Activated T-helper 1 cell treated with anti-CD3 and anti-CD28 coated beads, Interleukin-12 subunit alpha, Interleukin-12 subunit beta, Interleukin-2, Interleukin-4 antibody, amounts not matched to agents 30 ng/mL and 10 ng/mL and 1 ng/mL, durations not matched to agents 14 hours and 24 hours and 36 hours (primary cell): ENCODE measurements at regions not wholly inside any gene's neighbourhood (a gene's known extent, or its start where the extent isn't known, plus 50 kb on each side); places are given as distances from the start of the nearest gene placed in this dataset.

Source experiments
- DNase-seq: peaks from one replicate; pipeline ENCODE4 v3.0.0; 2021; ENCODE audit warnings: low spot score
- H3K27ac Mint-ChIP-seq: one replicate; pipeline ENCODE4 v1.8.0; 2021; ENCODE audit warnings: mild to moderate bottlenecking, mixed read lengths
- H3K27me3 Mint-ChIP-seq: one replicate; pipeline ENCODE4 v1.8.0; 2022; ENCODE audit warnings: mild to moderate bottlenecking, moderate library complexity, mixed read lengths; ENCODE audit not compliant: insufficient read depth
- H3K36me3 Mint-ChIP-seq: one replicate; pipeline ENCODE4 v1.8.0; 2021; ENCODE audit warnings: low read depth, mixed read lengths
- H3K4me1 Mint-ChIP-seq: one replicate; pipeline ENCODE4 v1.8.0; 2021; ENCODE audit warnings: low read depth, mixed read lengths
- H3K4me3 Mint-ChIP-seq: one replicate; pipeline ENCODE4 v1.8.0; 2021; ENCODE audit warnings: mild to moderate bottlenecking, moderate library complexity, mixed read lengths
- H3K9me3 Mint-ChIP-seq: one replicate; pipeline ENCODE4 v1.8.0; 2021; ENCODE audit warnings: mixed read lengths
- intact Hi-C: fragments of 100-400 bp; cut with micrococcal nuclease; formaldehyde crosslinking; loops from one replicate; pipeline ENCODE4 v1.15.1; 2024

DNA sequence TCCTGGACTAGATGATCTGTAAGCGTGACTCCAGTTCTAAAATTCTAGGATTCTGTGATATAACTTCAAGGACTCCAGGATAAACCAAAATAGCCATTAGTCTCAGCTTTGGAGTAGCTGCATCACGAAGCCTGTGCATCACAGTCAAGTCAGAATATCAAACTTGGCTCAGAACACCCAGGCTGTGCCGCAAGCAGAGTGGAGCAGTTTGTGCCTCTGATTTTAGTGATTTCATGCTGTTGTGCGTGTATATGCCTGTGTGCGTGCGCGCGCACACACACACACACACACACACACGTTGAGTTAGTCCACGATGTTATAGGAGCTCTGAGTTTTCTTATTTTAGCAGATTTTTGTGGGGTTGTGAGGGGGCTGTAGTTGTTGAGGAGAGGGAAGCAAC is 356.6 kb upstream of the KCNH8 start:
- no peak for DNase-seq
- H3K36me3 Mint-ChIP-seq: no peaks in the 10 kb centered on the region
- no peak overlapping the region for H3K27ac Mint-ChIP-seq
- intact Hi-C loops: loop anchor here (2.0 kb wide), 2 partner anchors 33 to 197 kb away; no protein-coding TSS in a partner anchor
- H3K27me3 Mint-ChIP-seq: peaks cover 3% of the 10 kb centered on the region
- no peaks in the 10 kb centered on the region for H3K4me1 Mint-ChIP-seq
- H3K9me3 Mint-ChIP-seq: no peaks in the 10 kb centered on the region
- no peak overlapping the region for H3K4me3 Mint-ChIP-seq

DNA sequence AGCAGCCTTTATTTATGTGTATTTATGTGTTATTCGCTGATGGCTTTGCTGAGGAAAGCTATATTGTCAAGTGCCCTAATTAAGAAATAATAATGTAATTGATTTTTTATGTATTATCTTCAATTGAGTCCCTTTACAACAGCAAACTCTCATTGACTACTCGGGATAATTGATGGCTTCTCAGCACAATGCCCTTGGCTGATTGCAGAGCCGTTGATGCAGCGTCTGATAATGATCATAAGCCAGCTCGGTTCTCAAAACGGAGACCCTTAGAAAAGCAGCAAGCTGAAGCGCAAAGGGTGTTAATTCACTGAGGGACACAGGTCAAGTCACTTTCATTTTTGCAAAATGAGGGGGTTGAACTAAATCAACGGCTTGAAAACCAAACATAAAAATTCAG is 357.1 kb upstream of the KCNH8 start:
- Mint-ChIP-seq H3K36me3 (no peaks in the 10 kb centered on the region), H3K4me3 (no peak overlapping the region), H3K9me3 (no peaks in the 10 kb centered on the region), H3K27me3 (peaks cover 3% of the 10 kb centered on the region), H3K27ac (no peak overlapping the region), H3K4me1 (no peaks in the 10 kb centered on the region)
- intact Hi-C loops: loop anchor here (2.0 kb wide), 2 partner anchors 34 to 198 kb away; no protein-coding TSS in a partner anchor
- no peak for DNase-seq

DNA sequence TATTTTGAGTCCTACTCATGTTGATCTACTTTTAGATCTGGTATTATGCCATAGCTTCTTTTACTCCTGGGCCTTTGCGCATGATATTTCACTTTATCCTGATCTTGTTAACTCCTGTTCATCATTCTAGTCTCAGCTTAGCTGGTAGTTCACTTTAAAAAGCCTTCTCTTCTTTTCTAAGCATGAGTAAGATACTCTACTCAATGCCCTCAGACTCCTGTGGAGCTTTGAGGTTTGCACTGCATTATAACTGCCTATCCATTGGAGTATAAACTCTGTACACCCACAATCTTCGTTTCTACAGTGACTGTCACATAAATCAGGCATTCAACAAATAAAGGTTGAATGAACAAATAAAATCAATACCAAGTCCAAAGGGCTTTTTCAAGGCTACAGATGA is 357.9 kb upstream of the KCNH8 start:
- H3K27me3 Mint-ChIP-seq: peaks cover 3% of the 10 kb centered on the region
- no peaks in the 10 kb centered on the region for H3K4me1 Mint-ChIP-seq
- intact Hi-C loops: loop anchor here (2.0 kb wide), 2 partner anchors 34 to 198 kb away; no protein-coding TSS in a partner anchor
- no peak overlapping the region for H3K27ac Mint-ChIP-seq
- no peaks in the 10 kb centered on the region for H3K9me3 Mint-ChIP-seq
- no peaks in the 10 kb centered on the region for H3K36me3 Mint-ChIP-seq
- no peak for DNase-seq
- no peak overlapping the region for H3K4me3 Mint-ChIP-seq

DNA sequence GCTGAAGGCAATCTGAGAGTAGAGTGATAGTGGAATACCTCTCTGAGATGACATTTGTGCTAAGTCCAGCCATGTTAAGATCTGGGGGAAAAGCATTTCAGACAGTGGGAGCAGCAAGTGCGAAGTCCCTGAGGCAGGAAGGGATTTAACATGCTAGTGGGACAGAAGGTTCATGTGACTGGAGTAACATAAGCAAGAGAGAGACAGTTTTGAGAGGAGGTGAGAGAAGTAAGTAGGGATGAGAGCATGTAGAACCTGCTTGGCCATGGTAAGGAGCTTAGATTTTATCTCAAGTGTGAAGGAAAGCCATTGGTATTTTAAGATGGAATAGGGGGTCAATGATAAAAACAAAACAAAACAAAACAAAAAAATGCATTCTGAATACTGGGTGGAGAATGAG is 358.6 kb upstream of the KCNH8 start:
- DNase-seq: no peak
- Mint-ChIP-seq H3K4me3 (no peak overlapping the region), H3K4me1 (no peaks in the 10 kb centered on the region), H3K36me3 (no peaks in the 10 kb centered on the region), H3K27me3 (peaks cover 3% of the 10 kb centered on the region), H3K27ac (peak overlapping the region; percentile 10), H3K9me3 (no peaks in the 10 kb centered on the region)
- intact Hi-C loops: loop anchor here (1.0 to 5.0 kb wide), 4 partner anchors 35 to 230 kb away; no protein-coding TSS in a partner anchor

DNA sequence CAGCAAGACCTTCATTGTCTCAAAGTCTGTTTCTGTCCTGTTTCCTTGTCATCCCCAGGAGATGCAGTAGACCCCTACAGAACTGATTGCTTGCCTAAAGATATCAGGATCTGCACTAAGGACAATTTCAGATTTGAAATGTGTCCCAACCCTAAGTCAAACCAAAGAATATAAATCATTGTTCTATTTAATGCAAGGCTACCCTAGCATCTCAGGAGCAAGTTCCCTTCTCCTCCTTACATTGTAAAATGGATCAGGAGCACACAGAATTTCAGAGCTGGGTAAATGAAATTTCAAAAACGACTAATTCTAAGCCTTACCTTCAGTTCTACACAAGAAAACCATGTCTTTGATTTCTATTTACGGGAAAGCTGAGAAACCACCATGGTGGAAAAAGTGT is 360.9 kb upstream of the KCNH8 start:
- no peak for DNase-seq
- Mint-ChIP-seq H3K27me3 (peaks cover 3% of the 10 kb centered on the region), H3K27ac (no peak overlapping the region), H3K36me3 (no peaks in the 10 kb centered on the region), H3K4me1 (peaks cover 8% of the 10 kb centered on the region), H3K4me3 (no peak overlapping the region), H3K9me3 (no peaks in the 10 kb centered on the region)
- intact Hi-C loops: loop anchor here (1.0 to 5.0 kb wide), 4 partner anchors 21 to 85 kb away; no protein-coding TSS in a partner anchor

DNA sequence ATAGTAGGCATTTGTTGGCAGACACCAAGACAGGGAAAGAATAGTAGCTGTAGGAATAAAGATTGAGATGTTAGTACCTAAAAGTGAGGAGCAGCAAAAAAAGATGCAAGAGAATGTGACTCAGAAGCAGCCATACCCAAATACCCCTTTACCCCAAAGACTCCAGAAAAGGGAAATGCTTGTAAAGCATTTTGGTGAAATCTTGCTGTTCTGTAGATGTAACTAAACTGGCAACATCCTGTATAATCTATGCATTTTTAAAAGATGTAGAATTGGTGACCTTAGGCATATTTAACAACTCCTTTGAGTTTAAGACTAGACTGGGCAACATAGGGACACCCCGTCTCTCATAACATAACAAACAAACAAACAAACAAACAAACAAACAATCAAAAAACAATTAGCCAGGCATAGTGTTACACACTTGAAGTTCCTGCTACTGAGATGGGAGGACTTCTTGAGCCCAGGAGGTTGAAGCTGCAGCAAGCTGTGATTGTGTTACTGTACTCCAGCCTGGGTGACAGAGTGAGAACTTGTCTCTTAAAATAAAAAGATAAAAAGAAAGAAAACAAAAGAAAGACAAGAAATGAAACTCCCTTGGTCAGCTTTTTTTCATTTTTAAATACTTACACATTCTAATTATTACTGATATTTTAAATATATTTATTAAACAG is 361.5 kb upstream of the KCNH8 start:
- no peak for DNase-seq
- Mint-ChIP-seq H3K27me3 (peaks cover 1% of the 10 kb centered on the region), H3K27ac (no peak overlapping the region)

DNA sequence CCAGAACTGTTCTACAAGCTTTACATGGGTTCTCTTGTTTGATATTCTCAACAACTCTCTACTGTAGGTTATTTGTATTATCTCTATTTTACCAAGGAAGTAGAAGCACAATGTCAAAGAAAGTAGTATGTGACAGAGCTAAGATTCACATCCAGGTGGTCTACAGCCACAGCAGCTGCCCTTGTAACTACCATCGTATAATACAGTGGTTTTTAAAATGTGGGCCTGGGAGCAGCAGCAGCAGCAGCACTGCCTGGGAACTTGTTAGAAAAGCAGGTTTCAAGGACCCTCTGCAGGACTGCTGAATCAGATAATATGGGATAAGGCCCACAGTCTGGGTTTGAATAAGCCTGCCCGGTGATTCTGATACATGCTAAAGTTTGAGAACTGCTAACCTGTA is 357.1 kb upstream of the SATB1 start:
- Mint-ChIP-seq H3K9me3 (no peaks in the 10 kb centered on the region), H3K4me1 (peaks cover 41% of the 10 kb centered on the region), H3K27me3 (no peaks in the 10 kb centered on the region), H3K36me3 (no peaks in the 10 kb centered on the region), H3K27ac (no peak overlapping the region), H3K4me3 (no peak overlapping the region)
- DNase-seq: no peak
- intact Hi-C loops: no loop called here

More for the DNA sequence above, 361.5 kb upstream of the KCNH8 start:
- Mint-ChIP-seq H3K4me3 (no peak overlapping the region), H3K4me1 (peaks cover 12% of the 10 kb centered on the region), H3K36me3 (no peaks in the 10 kb centered on the region), H3K9me3 (no peaks in the 10 kb centered on the region)
- intact Hi-C loops: loop anchor here (1.0 to 5.0 kb wide), 4 partner anchors 20 to 86 kb away; no protein-coding TSS in a partner anchor

DNA sequence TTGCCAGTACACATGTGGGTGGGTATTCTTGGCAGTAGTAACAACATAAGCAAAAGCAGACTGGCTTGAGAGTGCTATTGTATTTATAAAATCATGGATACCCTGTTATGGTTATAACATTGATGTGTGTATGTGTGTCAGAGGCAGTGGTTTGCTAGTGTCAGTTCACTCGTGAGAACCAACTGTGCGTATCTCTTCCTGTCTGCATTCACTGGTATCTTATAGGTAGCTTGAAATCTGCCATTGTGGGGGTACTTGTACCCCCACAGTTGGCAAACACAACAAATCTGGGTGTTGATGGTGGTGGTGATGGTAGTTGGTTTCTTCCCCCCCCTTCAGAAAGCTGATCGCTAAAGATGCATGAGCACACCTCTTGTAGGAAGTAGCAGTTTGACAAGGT is 355.8 kb upstream of the SATB1 start:
- Mint-ChIP-seq H3K4me1 (peaks cover 41% of the 10 kb centered on the region), H3K27ac (no peak overlapping the region), H3K4me3 (no peak overlapping the region), H3K36me3 (no peaks in the 10 kb centered on the region), H3K27me3 (peaks cover under 1% of the 10 kb centered on the region), H3K9me3 (no peaks in the 10 kb centered on the region)
- intact Hi-C loops: no loop called here
- DNase-seq: no peak

DNA sequence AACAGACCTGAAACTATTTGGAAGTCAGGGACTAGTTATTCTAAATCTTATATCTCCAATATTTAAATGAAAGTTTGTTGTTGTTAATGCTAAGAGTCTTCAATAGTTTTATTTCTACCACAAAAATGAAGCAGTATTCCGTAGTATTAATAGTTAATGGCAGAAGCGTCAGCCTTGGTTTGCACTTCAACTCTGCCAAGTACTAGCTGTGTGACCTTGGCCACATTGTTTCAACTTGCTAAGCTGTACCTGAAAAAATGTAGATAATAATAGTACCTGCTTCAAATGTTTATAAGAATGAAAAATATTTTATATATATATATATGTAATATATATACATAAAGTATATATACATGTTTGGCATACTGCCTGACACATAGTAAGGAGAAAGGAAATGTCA is 354.6 kb upstream of the SATB1 start:
- no peak overlapping the region for H3K27ac Mint-ChIP-seq
- no peak overlapping the region for H3K4me3 Mint-ChIP-seq
- H3K4me1 Mint-ChIP-seq: peaks cover 44% of the 10 kb centered on the region
- H3K9me3 Mint-ChIP-seq: no peaks in the 10 kb centered on the region
- intact Hi-C loops: no loop called here
- H3K27me3 Mint-ChIP-seq: peaks cover 2% of the 10 kb centered on the region
- DNase-seq: no peak
- H3K36me3 Mint-ChIP-seq: no peaks in the 10 kb centered on the region

DNA sequence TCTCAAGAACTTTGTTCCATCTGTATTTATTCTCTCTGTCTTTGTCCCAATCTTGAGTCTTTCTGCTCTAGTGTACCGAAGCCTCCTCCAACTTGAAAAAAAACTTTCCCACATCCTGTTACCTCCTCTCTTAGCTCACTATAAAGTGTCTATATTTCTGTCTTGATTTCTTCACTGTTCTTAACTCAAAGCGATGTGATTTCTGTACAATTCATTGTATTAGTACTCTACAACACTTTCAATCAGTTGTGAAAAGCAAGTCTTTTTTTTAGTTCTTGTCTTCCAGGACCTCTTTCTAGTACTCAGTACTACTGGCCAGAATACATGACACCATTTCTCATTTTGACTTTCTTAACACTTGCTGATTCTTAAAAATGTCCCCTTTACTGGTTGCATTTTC is 353.5 kb upstream of the SATB1 start:
- peaks cover 2% of the 10 kb centered on the region for H3K27me3 Mint-ChIP-seq
- peaks cover 49% of the 10 kb centered on the region for H3K4me1 Mint-ChIP-seq
- H3K9me3 Mint-ChIP-seq: no peaks in the 10 kb centered on the region
- intact Hi-C loops: no loop called here
- no peak for DNase-seq
- H3K4me3 Mint-ChIP-seq: peak overlapping the region; percentile 64
- peak overlapping the region; percentile 89 for H3K27ac Mint-ChIP-seq
- H3K36me3 Mint-ChIP-seq: no peaks in the 10 kb centered on the region

DNA sequence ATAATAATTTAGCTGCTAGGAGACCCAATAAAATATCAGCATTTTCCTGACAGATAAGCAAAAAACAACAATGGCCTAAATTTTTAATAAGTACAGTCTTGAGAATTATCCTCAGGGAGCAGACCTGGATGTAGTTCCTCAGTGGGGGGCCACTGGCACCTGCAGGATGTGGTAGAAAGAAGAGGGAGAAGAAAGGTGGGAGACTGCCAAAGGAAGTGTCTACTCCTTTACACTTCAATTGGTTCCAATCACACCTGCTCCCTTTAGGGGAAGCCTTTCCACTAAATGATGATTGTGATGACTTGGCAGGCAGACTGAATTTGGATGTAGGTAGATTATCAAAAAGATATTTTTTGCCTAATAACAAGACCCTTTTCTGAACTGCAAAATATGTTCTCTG is 353.0 kb upstream of the SATB1 start:
- Mint-ChIP-seq H3K36me3 (no peaks in the 10 kb centered on the region), H3K27me3 (peaks cover 2% of the 10 kb centered on the region), H3K4me1 (peaks cover 53% of the 10 kb centered on the region), H3K4me3 (no peak overlapping the region), H3K27ac (no peak overlapping the region), H3K9me3 (no peaks in the 10 kb centered on the region)
- intact Hi-C loops: no loop called here
- no peak for DNase-seq

DNA sequence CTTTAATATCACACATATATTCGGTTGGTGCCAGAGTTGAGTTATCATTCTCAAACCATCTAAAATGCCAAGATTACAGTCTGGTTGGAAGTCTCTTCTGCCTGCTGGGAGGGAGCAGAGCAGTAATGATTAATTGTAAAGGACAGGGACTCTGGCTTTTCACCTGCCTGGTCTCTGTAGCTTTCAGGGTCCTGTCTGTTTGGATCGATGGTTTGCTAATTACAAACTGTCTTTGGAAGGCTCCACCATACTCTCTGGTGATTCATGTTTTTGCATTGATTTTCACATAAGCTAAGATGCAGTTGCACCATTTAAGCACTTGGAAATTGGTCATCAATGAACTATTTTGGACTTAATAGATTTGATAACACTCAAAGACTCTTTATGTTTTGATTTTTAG is 350.4 kb upstream of the SATB1 start:
- intact Hi-C loops: no loop called here
- Mint-ChIP-seq H3K4me3 (no peak overlapping the region), H3K4me1 (peaks cover 60% of the 10 kb centered on the region), H3K27me3 (peaks cover 2% of the 10 kb centered on the region), H3K9me3 (no peaks in the 10 kb centered on the region), H3K27ac (no peak overlapping the region), H3K36me3 (peaks cover 4% of the 10 kb centered on the region)
- no peak for DNase-seq

DNA sequence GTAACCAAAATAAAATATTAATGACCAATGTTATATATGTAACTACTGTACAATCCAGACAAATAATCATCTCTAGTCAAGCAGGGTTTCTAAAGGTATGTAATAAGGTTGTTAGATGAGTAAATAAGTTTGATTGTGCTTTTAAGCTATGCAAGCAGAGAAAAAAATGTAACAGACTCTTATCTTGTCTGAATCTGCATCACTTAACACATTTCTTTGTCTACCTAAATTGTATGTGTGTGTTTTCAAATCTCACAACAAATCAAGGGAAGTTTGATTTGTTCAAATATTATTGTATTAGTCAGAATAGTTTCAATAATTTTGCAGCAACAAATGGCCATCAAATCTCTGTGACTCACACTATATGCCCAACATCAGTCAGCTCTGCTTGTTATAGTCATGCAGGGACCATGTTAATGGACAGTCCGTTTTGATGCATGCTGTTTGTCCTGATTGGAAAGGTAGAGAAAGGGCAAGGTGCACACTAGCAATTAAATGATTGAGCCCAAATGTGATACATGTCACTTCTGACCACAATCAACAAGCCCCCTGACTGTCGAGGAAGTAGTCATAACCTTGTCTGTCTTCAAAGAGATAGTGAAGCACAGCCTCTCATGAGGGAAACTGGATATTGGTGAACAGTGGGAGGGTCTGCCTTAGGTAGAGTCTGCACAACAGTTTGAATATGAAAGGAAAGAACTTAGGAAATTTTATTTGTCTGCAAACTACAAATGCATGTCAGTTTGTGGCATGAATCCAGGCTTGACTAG is 349.4 kb upstream of the SATB1 start:
- Mint-ChIP-seq H3K4me1 (peaks cover 60% of the 10 kb centered on the region), H3K27me3 (peaks cover 2% of the 10 kb centered on the region), H3K27ac (no peak overlapping the region), H3K9me3 (no peaks in the 10 kb centered on the region), H3K4me3 (no peak overlapping the region), H3K36me3 (peaks cover 5% of the 10 kb centered on the region)
- intact Hi-C loops: no loop called here
- no peak for DNase-seq
